Fibroblast of lung (primary cell): ENCODE measurements at regions not wholly inside any gene's neighbourhood (a gene's known extent, or its start where the extent isn't known, plus 50 kb on each side); places are given as distances from the start of the nearest gene placed in this dataset.

ENCODE experiments used
- CTCF ChIP-seq, 2 donors: IDR thresholded peaks in 1 of 2; conservative IDR thresholded peaks in 1 of 2; 1 replicate in 1 of 2; 2 replicates in 1 of 2; pipeline ENCODE4 v1.5.1; 2011 to 2012; ENCODE audit warnings: low read length in 2 of 2, control low read depth in 1 of 2, inconsistent platforms in 1 of 2, low read depth in 1 of 2, mild to moderate bottlenecking in 1 of 2
- EZH2 ChIP-seq: IDR thresholded peaks from 2 replicates; pipeline ENCODE4 v1.5.1; 2012; ENCODE audit warnings: low read length, control low read depth, mild to moderate bottlenecking; ENCODE audit errors: missing control alignments

GRCh38 chr6:163773646-163774045 is 359.1 kb downstream of the QKI start:
- TF ChIP-seq CTCF (conservative IDR thresholded peaks at IDR 0.05 in 1 of 2, IDR thresholded peaks at IDR 0.05 in 1 of 2; ENCODE audit: low read depth in 1 of 2, low read length in 2 of 2) = no peak
- TF ChIP-seq EZH2 = no peak
